T-helper 2 cell (primary cell): ENCODE measurements at regions not wholly inside any gene's neighbourhood (a gene's known extent, or its start where the extent isn't known, plus 50 kb on each side); places are given as distances from the start of the nearest gene placed in this dataset.
"Not testable (repeated sequence)": the region's sequence is repeated elsewhere in the genome, so short reads cannot be mapped to it uniquely, and the experiment has no call there.

Source experiments
- DNase-seq, 5 experiments: peaks; one replicate each; pipeline versions ENCODE4 v3.0.0 to v3.0.0-alpha.2; 2012 to 2022

DNA sequence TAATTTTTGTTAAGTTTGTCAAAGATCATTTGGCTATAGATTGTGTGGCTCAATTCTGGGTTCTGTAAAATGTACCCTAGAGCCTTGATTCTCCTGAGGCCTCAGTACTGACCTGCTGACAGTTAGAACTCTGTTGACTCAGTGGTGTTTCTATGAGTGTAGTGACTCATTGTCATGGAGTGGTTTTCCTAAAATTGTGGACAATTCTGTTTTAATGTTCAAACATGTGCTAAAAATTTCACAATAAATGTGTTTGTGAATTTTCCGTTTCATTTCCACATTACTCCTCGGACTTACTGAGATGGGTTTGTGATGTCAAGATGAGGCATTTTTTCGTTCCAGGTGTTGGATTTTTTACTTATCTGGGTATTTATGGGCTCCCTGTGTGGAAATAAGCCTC lies 695.9 kb downstream of the TMEM121 start:
- DNase-seq, result no peak

DNA sequence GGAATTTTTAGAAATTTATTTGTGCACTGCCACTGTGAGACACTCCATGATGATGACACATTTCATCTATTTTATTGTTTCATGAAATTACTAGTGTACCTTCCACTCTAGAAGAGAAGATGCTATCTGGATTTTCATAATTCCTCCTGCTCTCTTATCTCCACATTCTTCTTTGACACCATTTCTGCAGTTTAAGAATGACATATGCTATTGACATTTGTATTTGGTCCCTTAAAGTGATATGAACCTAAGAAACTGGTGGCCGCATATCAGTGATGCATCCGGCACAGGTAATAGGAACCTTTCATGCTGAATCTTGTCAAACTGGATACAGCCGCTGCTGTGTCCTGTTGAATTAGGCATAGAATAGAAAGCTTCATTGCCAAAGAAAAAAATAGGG lies 696.3 kb downstream of the TMEM121 start:
- DNase-seq, result peak in 1 of 5 experiments; percentile 12

DNA sequence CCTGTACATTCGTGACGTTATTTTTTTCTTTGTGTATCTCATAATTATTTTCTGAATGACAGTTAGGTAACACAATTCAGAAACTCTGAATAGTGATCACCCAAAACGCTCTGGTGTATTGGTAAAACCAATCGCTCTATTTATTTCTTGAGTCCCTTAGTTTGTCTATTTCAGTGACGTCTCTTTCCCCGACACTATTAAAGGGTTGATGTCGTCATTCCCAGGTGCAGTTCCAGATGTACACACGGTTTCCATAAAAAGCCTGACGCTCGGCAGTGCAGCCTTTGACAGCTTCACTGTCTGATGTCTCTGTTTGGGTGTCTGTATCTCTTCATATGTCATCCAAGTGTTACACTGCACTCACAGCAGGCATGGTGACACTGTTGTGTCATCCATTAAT lies 701.4 kb downstream of the TMEM121 start:
- no peak for DNase-seq

DNA sequence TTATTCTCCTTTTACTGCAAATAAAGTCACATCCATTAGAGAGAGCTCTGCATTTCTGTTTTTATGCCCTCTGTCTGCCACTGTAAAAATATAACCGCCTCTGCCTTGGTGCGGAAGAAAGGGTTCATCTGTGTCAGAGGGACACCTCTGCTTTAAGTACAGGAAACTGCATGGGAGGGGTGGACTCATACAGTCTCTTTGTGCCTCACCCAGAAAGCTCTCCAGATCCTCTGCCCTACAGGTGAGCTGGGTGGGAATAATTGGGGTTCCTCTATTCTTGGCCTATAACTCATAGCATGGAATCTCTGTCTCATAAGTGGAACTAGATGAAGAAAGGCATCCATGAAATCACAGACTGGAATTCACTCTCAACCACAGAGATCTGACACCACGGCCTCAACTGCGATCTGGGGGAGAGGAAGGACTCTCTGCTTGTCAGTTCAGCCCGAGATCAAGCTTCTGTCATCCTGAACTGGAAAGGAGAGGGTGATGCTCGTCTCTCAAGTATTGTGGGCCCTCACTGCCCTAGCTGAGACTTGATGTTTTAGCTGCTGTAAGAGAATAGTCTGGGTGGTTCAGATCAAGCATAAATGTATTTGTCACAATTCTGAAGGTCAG lies 702.3 kb downstream of the TMEM121 start:
- peak in 1 of 5 experiments; percentile 68 for DNase-seq

DNA sequence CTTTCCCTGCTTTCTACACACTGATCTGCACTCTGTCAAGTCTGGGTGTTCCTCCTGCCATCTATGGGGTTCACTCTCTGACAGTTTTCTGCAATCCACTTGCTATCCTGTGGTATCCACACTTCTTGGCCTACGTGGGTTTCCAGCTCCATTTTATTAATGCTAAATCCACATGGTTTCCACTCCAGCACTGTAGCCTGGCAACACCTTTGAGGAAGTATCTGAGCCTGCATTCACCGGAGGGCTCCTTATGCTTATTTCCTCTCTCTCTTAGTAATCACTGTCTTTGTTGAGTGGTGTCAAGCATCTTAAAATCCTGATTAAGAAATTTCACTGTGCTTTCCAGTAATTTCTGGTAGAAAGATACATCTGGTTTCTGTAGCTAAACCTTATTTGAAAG lies 703.7 kb downstream of the TMEM121 start:
- DNase-seq, result no peak

DNA sequence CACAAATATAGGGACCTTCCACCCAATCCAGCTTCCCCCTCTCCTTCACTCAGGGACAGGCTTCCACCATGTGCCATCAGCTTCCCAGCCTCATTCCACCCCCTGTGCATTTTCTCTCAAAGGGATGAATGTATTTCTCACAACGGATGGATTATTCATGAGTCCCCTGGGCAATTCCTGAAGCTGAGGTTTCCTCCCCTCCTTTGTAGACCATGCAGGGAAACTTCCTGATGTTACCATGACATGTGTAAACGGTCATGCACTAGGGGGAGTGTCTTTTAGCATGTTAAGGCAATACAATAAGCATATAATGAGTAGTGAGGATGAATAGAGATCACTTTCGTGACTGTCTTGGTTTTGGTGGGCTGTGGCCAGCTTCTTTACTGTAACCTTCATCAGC lies 706.8 kb downstream of the TMEM121 start:
- not testable (repeated sequence) for DNase-seq

DNA sequence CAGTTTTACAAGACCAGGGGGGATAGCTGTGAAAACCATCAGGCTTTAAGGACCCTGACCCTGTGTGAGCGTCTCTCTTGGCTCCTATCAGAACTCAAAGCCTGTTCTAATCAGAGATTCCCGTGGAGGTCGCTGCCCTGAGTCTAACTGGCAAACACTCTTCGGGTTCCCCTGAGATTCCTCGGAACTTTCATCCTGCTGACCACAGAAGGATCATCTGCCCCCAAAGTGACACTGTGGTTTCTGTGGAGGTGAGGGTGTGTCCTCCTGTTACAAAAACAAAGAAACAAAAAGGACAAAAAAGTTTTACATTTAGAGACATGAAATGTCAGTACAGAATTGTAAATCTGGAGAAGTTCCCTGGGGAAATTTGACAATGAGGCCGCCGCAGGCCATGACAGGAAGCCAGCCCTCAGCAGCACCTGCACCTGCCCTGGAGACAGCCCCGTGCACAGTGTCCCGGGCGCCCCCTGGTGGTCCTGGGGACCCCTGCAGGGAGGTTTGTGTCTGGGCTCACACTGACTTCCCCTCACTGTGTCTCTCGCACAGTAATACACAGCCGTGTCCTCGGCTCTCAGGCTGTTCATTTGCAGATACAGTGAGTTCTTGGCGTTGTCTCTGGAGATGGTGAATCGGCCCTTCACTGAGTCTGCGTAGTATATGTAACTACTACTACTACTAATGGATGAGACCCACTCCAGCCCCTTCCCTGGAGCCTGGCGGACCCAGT lies 708.3 kb downstream of the TMEM121 start:
- DNase-seq, result peak in 1 of 5 experiments; percentile 18

DNA sequence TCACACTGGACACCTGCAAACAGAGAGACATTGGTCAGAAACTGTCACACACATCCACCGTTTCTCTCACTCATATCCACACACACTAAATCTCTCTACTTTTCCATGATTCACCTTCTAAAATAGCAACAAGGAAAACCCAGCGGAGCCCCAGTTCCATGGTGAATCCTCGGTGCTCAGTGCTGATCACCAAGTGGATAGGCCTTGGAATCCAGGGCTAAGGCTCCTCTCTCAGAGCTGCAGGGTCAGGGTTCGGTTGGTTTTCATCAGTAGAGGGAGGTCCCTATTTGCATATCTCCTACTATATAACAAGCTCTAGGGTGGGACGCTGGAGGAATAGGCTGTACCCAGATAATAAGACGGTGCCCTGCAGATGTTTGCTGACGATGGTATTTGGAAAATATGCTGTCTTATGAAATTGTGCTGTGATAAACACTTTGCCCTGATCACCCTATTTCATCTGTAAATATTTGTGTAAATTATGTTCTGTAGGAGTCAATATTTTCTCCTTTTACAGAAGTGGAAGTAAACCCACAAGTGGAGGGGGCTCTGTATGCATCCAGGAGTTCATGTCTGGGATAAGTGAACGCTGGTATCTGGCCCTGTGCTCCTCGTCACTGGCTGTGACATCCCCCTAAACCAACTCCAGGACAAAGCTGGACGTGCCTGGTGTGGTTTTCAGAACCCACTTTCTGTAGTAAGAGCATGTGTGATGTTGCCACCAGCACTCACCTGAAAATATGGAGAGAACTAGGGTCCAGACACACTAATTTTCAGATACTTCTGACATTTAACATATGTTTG lies 709.2 kb downstream of the TMEM121 start:
- no peak for DNase-seq

DNA sequence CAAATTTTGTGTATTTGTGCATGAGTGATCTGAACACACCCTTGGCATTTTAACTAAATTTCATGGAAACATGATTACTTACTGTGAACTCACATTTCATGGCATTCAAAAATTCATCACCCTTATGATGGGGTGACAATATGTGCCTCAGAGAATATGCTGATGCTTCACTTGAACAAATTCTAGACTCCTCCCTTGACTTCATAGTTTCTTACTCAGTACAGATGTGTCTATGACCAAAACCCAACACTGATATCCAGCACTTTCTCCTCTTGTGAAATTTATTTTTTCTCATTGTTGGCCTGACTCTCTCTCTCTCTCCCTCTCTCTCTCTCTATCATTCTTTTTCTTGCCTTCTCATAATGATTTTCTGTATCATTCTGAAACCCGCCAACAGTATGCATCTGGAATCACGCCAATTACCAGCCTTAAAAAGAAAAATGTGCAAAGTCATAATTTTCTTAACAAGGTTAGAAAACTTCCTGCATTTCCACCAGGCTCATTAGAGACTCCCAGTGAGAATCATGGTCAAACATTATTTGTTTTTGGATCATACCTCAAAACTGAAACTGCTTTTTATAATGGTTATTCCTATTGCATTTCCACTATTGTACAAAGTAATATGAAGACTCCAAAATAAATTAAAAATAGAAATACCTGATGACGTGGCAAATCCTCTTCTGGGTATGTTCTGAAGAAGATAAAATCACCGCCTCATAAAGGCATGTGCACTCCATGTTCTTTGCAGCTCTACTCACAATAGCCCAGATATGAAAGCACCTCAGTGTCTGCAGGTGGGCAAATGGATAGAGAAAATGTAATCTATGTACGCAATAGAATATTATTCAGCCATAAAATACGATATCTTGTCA lies 722.2 kb downstream of the TMEM121 start:
- no peak for DNase-seq

DNA sequence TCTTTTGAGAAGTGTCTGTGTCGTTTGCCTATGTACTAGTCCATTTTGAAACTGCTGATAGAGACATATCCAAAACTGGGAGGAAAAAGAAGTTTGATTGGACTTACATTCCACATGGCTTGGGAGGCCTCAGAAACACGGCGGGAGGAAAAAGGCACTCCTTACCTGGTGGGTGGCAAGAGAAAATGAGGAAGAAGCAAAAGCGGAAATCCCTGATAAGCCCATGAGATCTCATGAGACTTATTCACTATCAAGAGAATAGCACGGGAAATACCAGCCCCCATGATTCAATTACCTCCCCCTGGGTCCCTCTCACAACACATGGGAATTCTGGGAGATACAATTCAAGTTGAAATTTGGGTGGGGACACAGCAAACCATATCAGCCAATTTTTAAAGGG lies 727.6 kb downstream of the TMEM121 start:
- not testable (repeated sequence) for DNase-seq

DNA sequence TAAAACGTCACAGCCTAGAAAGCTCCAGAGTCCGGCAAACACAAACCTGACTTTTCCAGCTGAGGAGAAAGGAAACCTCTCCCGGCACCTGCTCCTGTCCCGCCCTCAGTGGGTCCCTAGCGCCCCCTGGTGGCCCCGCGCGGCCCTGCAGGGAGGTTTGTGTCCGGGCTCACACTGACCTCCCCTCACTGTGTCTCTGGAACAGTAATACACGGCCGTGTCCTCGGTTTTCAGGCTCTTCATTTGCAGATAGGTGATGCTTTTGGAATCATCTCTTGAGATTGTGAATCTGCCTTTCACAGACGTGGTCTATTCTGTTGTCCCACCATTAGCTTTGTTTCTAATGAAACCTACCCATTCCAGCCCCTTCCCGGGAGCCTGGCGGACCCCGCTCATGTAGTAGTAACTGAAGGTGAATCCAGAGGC lies 731.2 kb downstream of the TMEM121 start:
- DNase-seq, result peak; percentile 28 to 67 (median 60)

DNA sequence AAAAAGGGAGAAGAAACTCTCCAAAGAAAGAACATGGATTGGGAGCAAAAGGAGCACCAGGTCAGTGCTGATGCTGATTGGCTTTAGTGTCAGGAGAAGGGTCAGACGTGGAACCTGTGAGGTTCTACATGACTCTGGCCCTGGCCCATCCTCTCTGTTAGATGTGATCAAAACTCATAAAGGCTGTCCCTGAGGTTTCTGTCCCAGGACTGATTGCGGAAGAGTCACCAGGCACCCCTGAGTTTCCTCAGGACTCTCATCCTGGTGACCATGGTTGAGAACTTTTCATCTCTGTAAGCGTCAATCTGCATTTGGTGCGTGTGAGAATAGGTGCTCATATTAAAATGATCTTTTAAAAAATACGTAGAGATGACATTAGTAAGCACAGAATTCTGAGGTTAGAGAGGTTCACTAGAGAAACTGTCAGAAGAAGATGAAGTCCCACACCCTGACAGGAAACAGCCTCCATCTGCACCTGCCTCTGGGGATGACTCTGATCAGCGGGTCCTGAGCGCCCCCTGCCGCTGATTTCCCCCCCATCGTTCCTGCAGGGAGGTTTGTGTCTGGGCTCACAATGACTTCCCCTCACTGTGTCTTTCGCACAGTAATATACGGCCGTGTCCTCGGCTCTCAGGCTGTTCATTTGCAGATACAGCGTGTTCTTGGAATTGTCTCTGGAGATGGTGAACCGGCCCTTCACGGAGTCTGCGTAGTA lies 741.8 kb downstream of the TMEM121 start:
- peak; percentile 13 to 81 (median 45) for DNase-seq

DNA sequence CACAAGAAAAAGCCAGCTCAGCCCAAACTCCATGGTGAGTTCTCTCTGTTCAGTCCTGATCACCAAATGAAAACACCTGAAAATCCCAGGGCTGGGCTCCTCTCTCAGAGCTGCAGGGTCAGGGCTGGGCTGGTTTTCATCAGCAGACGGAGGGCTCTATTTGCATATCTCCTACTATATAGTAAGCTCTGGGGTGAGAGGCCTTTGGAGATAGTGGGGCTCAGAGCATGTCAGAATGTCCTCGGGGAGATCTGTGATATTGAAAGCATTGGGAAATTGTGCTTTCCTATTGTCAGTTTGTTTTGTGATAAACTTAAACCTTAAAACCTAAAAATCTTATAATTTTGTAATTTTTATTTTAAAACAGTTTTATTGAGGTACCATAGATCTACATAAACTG lies 742.6 kb downstream of the TMEM121 start:
- DNase-seq, result no peak

DNA sequence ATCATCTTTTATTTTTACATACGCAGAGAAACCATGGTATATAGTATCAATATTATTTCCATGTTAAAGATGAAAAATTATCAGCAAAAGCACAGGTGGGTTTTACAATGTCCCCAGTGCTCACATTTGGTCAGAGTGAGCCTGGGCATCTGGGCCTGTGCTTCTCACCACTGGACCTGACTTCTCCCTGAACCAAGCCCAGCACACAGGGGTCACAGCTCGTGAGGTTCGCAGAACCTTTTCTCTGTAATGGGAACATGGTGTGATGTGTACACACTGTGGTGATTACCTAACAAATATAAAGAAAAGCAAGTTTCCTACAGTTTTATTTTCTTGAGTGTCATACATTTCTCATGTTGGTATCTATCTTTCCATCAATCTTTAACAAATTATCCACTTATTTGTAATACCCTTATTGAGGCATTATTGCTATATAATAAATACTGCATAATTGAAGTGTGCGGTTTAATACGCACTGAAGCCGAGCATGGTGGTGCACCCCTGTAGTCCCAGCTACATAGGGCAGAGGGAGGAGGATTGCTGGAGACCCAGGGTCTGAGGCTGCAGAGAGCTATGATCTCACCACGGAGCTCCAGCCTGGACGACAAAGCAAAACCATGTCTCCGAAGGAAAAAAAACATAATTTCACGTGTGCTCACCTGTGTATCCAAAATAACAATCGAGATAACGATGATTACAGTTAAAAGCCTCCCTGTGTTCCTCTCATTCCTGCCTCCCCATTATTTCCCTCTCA lies 743.2 kb downstream of the TMEM121 start:
- no peak for DNase-seq

DNA sequence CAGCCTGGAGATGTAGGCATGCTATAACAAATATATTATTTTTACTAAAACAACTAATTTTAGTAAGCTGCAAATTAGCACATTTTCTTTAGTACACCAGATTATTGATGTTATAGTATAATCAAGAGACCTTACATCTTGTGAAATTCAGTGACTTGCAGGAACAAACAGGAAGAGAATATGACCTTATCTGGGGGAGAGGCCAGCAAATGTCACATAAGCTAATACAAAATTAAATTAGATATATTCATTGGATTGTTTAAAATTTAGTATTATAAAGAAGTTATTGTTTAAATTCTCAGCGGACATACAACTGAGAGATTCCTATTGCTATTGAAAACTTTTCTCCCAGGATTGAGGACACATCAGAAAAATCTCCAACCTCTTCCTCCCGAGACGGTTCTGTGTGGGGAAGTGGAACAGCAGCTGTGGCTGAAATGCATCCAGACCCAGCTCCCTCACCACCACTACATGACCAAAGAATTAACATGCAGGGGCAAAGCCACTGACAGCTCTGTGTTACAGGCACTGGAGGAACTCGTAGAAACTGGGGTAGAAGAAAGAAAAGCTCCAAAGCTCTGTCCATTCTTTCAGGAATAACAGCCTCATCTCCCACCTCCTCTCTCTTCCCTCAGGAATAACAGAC lies 744.2 kb downstream of the TMEM121 start:
- DNase-seq, result not testable (repeated sequence)

DNA sequence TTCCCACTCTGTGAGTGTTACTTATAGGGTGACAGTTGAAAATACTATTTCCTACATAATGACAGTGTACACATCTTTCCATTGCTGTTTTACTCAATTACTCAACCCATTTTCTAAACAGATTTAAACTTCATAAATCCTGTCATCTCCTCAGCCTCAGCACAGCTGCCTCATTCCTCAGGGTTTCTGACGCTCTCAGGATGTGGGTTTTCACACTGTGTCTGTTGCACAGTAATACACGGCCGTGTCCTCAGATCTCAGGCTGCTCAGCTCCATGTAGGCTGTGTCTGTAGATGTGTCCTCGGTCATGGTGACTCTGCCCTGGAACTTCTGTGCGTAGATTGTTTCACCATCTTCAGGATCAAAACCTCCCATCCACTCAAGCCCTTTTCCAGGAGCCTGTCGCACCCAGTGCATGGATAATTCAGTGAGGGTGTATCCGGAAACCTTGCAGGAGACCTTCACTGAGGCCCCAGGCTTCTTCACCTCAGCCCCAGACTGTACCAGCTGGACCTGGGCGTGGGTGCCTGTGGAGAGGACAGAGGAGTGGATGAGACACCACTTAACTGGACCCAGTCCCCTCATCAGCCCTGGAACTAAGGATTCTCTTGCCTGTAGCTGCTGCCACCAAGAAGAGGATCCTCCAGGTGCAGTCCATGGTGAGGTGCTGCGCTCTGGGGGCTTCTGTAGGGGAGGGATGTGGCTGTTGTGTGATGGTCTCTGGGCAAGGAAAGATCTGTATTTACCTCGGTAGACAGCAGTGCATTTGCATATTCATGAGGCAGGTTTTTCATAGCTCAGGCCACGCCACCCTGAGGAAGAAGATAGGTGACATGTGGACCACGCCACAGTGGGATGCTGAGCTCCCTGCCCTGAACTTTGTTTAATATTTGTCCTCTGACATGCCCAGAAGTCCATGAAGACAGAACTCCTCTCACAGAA lies 750.2 kb downstream of the TMEM121 start:
- peak in 2 of 5 experiments; percentile 41 to 70 for DNase-seq

DNA sequence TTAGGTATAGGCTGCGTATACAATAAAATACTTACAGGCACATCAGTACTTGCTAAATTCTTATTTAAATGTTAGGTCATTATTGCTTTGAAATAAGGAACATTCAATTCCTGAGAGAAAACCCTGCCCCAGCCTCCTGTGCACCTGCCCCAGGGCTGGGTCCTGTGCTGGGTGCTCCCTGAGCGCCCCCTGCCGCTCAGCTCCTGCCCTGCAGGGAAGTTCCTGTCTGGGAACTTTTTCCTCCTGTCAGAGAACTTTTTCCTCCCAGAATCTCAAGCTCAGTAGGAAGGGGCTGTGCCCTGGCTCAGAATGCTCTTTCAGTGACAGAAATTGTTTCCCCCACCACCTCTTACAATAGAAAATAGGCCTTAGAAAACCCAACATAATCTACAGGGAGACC lies 751.1 kb downstream of the TMEM121 start:
- no peak for DNase-seq

DNA sequence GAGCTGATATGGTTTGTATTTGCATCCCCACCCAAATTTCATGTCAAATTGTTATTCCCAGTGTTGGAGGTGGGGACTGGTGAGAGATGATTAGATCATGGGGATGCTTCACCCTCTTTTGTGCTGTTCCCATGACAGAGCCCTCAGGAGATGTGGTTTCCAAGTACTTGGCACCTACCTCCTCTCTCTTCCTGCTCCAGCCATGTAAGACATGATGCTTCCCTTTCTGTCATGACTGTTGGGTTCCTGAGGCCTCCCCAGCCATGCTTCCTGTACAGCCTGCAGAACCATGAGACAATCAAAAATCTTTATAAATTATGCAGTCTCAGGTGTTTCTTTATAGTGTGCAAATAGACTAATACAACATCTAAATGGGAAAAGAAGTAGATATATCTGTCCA lies 754.5 kb downstream of the TMEM121 start:
- no peak for DNase-seq

DNA sequence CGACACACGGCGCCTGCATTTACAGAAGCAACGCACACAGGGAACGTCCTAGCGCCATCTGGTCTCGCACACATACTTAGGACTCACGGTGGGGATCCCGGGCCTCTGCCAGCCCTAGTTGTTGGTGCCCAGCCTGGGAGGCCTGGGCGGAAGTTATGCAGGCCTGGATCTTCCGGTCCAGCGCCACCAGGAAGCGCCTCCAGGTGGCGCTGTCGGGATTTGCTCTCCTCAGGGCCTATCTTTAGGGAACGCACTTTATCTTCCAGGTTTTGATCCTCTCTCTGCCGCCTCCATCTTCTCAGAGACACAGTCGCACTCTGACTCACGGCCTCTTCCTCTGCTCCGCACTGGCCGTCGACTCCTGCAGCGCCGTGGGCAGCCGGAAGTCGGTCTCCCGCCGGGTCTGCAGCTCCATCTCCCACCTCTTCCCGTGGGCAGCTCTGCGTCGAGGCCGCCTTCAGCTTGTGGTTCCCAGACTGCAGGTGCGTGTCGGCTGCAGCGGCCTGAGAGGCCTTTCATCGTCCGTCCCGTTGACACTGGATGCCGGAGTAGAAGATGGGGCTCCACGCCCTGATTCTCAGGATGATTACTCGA lies 760.4 kb downstream of the TMEM121 start:
- DNase-seq, result peak in 1 of 5 experiments; percentile 22
